ENCODE measurements at regions not wholly inside any gene's neighbourhood (a gene's known extent, or its start where the extent isn't known, plus 50 kb on each side); places are given as distances from the start of the nearest gene placed in this dataset.

GRCh38 chr15:37517191-37517895 lies 417.0 kb upstream of the MEIS2 start:
- TF ChIP-seq CTCF (IDR thresholded peaks at IDR 0.05) (no peak), POLR2A (IDR thresholded peaks at IDR 0.05; ENCODE audit: low read depth) (no peak)
